ENCODE measurements at regions not wholly inside any gene's neighbourhood (a gene's known extent, or its start where the extent isn't known, plus 50 kb on each side); places are given as distances from the start of the nearest gene placed in this dataset.
"Not testable (repeated sequence)": the region's sequence is repeated elsewhere in the genome, so short reads cannot be mapped to it uniquely, and the experiment has no call there.

- no peaks in the 10 kb centered on the region for H3K36me3 ChIP-seq (replicated peaks in 1 of 2; ENCODE audit: control insufficient read depth in 1 of 2, insufficient read depth in 2 of 2, low read length in 2 of 2)
- no peak overlapping the region for H3K4me3 ChIP-seq (replicated peaks in 1 of 3; ENCODE audit: low read depth in 2 of 3, low read length in 3 of 3)
- TF ChIP-seq, protein P1, sequence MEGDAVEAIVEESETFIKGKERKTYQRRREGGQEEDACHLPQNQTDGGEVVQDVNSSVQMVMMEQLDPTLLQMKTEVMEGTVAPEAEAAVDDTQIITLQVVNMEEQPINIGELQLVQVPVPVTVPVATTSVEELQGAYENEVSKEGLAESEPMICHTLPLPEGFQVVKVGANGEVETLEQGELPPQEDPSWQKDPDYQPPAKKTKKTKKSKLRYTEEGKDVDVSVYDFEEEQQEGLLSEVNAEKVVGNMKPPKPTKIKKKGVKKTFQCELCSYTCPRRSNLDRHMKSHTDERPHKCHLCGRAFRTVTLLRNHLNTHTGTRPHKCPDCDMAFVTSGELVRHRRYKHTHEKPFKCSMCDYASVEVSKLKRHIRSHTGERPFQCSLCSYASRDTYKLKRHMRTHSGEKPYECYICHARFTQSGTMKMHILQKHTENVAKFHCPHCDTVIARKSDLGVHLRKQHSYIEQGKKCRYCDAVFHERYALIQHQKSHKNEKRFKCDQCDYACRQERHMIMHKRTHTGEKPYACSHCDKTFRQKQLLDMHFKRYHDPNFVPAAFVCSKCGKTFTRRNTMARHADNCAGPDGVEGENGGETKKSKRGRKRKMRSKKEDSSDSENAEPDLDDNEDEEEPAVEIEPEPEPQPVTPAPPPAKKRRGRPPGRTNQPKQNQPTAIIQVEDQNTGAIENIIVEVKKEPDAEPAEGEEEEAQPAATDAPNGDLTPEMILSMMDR (IDR thresholded peaks at IDR 0.05): no peak
- intact Hi-C loops (cut with micrococcal nuclease): no loop called here
- H3K36me3 Mint-ChIP-seq: no peaks in the 10 kb centered on the region
- H3K27ac ChIP-seq (ENCODE audit: low read depth in 1 of 2, low read length in 2 of 2): no peak overlapping the region
- H3K9ac ChIP-seq (ENCODE audit: insufficient read depth, low read length, poor library complexity, severe bottlenecking): no peak overlapping the region
- no peak overlapping the region for H2AFZ ChIP-seq (ENCODE audit: insufficient read depth, low read depth, low read length, poor library complexity, severe bottlenecking)
- no peaks in the 10 kb centered on the region for H3K4me1 ChIP-seq (ENCODE audit: control insufficient read depth in 1 of 2, insufficient read depth in 2 of 2, low read length in 2 of 2)
- no peaks in the 10 kb centered on the region for H3K27me3 ChIP-seq (ENCODE audit: control insufficient read depth in 2 of 2, insufficient read depth in 2 of 2, low read length in 2 of 2)
- H3K4me1 Mint-ChIP-seq: no peaks in the 10 kb centered on the region
- no peaks in the 10 kb centered on the region for H3K9me3 ChIP-seq (replicated peaks in 1 of 2; ENCODE audit: control insufficient read depth in 1 of 2, insufficient read depth in 1 of 2, low read length in 2 of 2)
- no peak overlapping the region for H3K4me3 Mint-ChIP-seq
- H3K27me3 Mint-ChIP-seq (ENCODE audit: low read depth in 3 of 3): peaks cover 0 to 1% (median 0%) of the 10 kb centered on the region in 3 donors
- H3K27ac Mint-ChIP-seq: no peak overlapping the region
- no CpG with 5 or more reads among the region's 1 CpG for WGBS (ENCODE audit: insufficient coverage)
- DNase-seq: no peak
- no peak overlapping the region for H3K4me2 ChIP-seq (replicated peaks; ENCODE audit: extremely low read depth, low read length, poor library complexity, severe bottlenecking)
- no peaks in the 10 kb centered on the region for H4K20me1 ChIP-seq (ENCODE audit: insufficient read depth, low read length)
- H3K79me2 ChIP-seq (ENCODE audit: insufficient read depth, low read length): no peaks in the 10 kb centered on the region
- H3K9me3 Mint-ChIP-seq: no peaks in the 10 kb centered on the region
Measured at GRCh38 chr3:68515237-68515636, 417.1 kb downstream of the TAFA4 start.

- DNase-seq: no peak
- Mint-ChIP-seq H3K9me3 (no peaks in the 10 kb centered on the region), H3K4me3 (no peak overlapping the region), H3K4me1 (no peaks in the 10 kb centered on the region), H3K36me3 (no peaks in the 10 kb centered on the region), H3K27me3 (ENCODE audit: low read depth in 3 of 3) (no peaks in the 10 kb centered on the region), H3K27ac (no peak overlapping the region)
- intact Hi-C loops (cut with micrococcal nuclease): no loop called here
- 33% methylated on average over 1 of the region's 2 CpGs for WGBS (ENCODE audit: insufficient coverage)
- H3K9me3 ChIP-seq (replicated peaks in 1 of 2; ENCODE audit: control insufficient read depth in 1 of 2, insufficient read depth in 1 of 2, low read length in 2 of 2): no peaks in the 10 kb centered on the region
- TF ChIP-seq, protein P1 (IDR thresholded peaks at IDR 0.05): no peak
- no peaks in the 10 kb centered on the region for H3K27me3 ChIP-seq (ENCODE audit: control insufficient read depth in 2 of 2, insufficient read depth in 2 of 2, low read length in 2 of 2)
- H3K4me3 ChIP-seq (replicated peaks in 1 of 3; ENCODE audit: low read depth in 2 of 3, low read length in 3 of 3): no peak overlapping the region
- H2AFZ ChIP-seq (ENCODE audit: insufficient read depth, low read depth, low read length, poor library complexity, severe bottlenecking): no peak overlapping the region
- no peaks in the 10 kb centered on the region for H3K36me3 ChIP-seq (replicated peaks in 1 of 2; ENCODE audit: control insufficient read depth in 1 of 2, insufficient read depth in 2 of 2, low read length in 2 of 2)
- H4K20me1 ChIP-seq (ENCODE audit: insufficient read depth, low read length): no peaks in the 10 kb centered on the region
- no peak overlapping the region for H3K9ac ChIP-seq (ENCODE audit: insufficient read depth, low read length, poor library complexity, severe bottlenecking)
- no peak overlapping the region for H3K27ac ChIP-seq (ENCODE audit: low read depth in 1 of 2, low read length in 2 of 2)
- H3K4me2 ChIP-seq (replicated peaks; ENCODE audit: extremely low read depth, low read length, poor library complexity, severe bottlenecking): no peak overlapping the region
- H3K79me2 ChIP-seq (ENCODE audit: insufficient read depth, low read length): no peaks in the 10 kb centered on the region
- no peaks in the 10 kb centered on the region for H3K4me1 ChIP-seq (ENCODE audit: control insufficient read depth in 1 of 2, insufficient read depth in 2 of 2, low read length in 2 of 2)
Measured at GRCh38 chr3:68504201-68504600, 428.1 kb downstream of the TAFA4 start.

DNA sequence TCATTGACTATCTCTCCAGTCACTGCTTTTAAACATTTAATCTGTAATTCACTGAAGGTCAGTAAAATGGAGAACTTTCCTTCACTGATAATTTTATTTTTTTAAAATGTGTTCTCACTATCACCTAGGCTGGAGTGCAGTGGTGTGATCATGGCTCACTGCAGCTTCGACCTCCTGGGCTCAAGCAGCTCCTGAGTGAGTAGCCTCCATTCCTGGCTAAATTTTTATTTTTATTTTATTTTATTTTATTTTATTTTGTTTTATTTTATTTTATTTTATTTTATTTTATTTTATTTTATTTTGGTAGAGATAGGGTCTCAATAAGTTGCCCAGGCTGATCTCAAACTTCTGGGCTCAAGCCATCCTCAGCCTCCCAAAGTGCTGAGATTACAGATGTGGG is 446.5 kb downstream of the TAFA4 start:
- H3K27me3 ChIP-seq (ENCODE audit: control insufficient read depth in 2 of 2, insufficient read depth in 2 of 2, low read length in 2 of 2); H3K27ac Mint-ChIP-seq; H3K4me3 Mint-ChIP-seq; intact Hi-C loops (cut with micrococcal nuclease); H3K9me3 ChIP-seq (replicated peaks in 1 of 2; ENCODE audit: control insufficient read depth in 1 of 2, insufficient read depth in 1 of 2, low read length in 2 of 2); H3K9ac ChIP-seq (ENCODE audit: insufficient read depth, low read length, poor library complexity, severe bottlenecking); H3K27me3 Mint-ChIP-seq (ENCODE audit: low read depth in 3 of 3); H4K20me1 ChIP-seq (ENCODE audit: insufficient read depth, low read length); H3K9me3 Mint-ChIP-seq; H3K4me2 ChIP-seq (replicated peaks; ENCODE audit: extremely low read depth, low read length, poor library complexity, severe bottlenecking); H3K36me3 ChIP-seq (replicated peaks in 1 of 2; ENCODE audit: control insufficient read depth in 1 of 2, insufficient read depth in 2 of 2, low read length in 2 of 2); H3K4me1 Mint-ChIP-seq; H3K27ac ChIP-seq (ENCODE audit: low read depth in 1 of 2, low read length in 2 of 2); H3K4me3 ChIP-seq (replicated peaks in 1 of 3; ENCODE audit: low read depth in 2 of 3, low read length in 3 of 3); DNase-seq; H2AFZ ChIP-seq (ENCODE audit: insufficient read depth, low read depth, low read length, poor library complexity, severe bottlenecking); H3K36me3 Mint-ChIP-seq; H3K4me1 ChIP-seq (ENCODE audit: control insufficient read depth in 1 of 2, insufficient read depth in 2 of 2, low read length in 2 of 2); H3K79me2 ChIP-seq (ENCODE audit: insufficient read depth, low read length): not testable (repeated sequence)
- no CpG with 5 or more reads among the region's 1 CpG for WGBS (ENCODE audit: insufficient coverage)
